Neuronal stem cell (in vitro differentiated cells): ENCODE measurements at regions not wholly inside any gene's neighbourhood (a gene's known extent, or its start where the extent isn't known, plus 50 kb on each side); places are given as distances from the start of the nearest gene placed in this dataset.

Source experiments
- DNase-seq: peaks from one replicate; pipeline ENCODE4 v3.0.0-alpha.2; 2013; ENCODE audit warnings: low spot score
- H2AFZ ChIP-seq: one replicate; pipeline ENCODE4 v1.6.1; 2013; ENCODE audit warnings: mild to moderate bottlenecking, low read length, inconsistent platforms
- H2AK5ac ChIP-seq: 2 replicates; pipeline ENCODE4 v1.6.1; 2013; ENCODE audit warnings: low read depth, mild to moderate bottlenecking, inconsistent platforms, low read length, moderate library complexity, mixed read lengths
- H2BK120ac ChIP-seq: 2 replicates; pipeline ENCODE4 v1.6.1; 2013; ENCODE audit warnings: low read depth, mild to moderate bottlenecking, inconsistent platforms, low read length, moderate library complexity, mixed read lengths
- H2BK12ac ChIP-seq: one replicate; pipeline ENCODE4 v1.6.1; 2013; ENCODE audit warnings: low read length, inconsistent platforms
- H2BK15ac ChIP-seq: 2 replicates; pipeline ENCODE4 v1.6.1; 2013; ENCODE audit warnings: mild to moderate bottlenecking, low read length, inconsistent platforms, mixed read lengths
- H2BK5ac ChIP-seq: one replicate; pipeline ENCODE4 v1.6.1; 2013; ENCODE audit warnings: inconsistent platforms, mild to moderate bottlenecking, low read length, moderate library complexity
- H3K14ac ChIP-seq: one replicate; pipeline ENCODE4 v1.6.1; 2013; ENCODE audit warnings: low read length, inconsistent platforms
- H3K18ac ChIP-seq: 2 replicates; pipeline ENCODE4 v1.6.1; 2013; ENCODE audit warnings: low read length, inconsistent platforms
- H3K23ac ChIP-seq: 2 replicates; pipeline ENCODE4 v1.6.1; 2013; ENCODE audit warnings: low read depth, mild to moderate bottlenecking, mixed read lengths, low read length, inconsistent platforms; ENCODE audit not compliant: poor library complexity
- H3K27ac ChIP-seq: replicated peaks from 3 replicates; pipeline ENCODE4 v1.5.1; 2013; ENCODE audit warnings: low read length, inconsistent platforms
- H3K27me3 ChIP-seq, 3 experiments: 2 replicates each; pipeline ENCODE4 v1.6.1; 2013; ENCODE audit warnings: low read length in 3 of 3, mild to moderate bottlenecking in 2 of 3, inconsistent platforms in 1 of 3, low read depth in 1 of 3, mixed read lengths in 1 of 3, moderate library complexity in 1 of 3; ENCODE audit not compliant: control insufficient read depth in 3 of 3, insufficient read depth in 3 of 3
- H3K36me3 ChIP-seq, 2 donors: replicated peaks in 1 of 2; 2 replicates each; pipeline ENCODE4 v1.6.1; 2013; ENCODE audit warnings: low read length in 2 of 2; ENCODE audit not compliant: control insufficient read depth in 2 of 2, insufficient read depth in 2 of 2
- H3K4ac ChIP-seq: 2 replicates; pipeline ENCODE4 v1.6.1; 2013; ENCODE audit warnings: inconsistent platforms, mild to moderate bottlenecking, low read length, moderate library complexity
- H3K4me1 ChIP-seq, 2 donors: 1 replicate in 1 of 2; 2 replicates in 1 of 2; pipeline ENCODE4 v1.6.1; 2013; ENCODE audit warnings: low read length in 2 of 2, low read depth in 1 of 2; ENCODE audit not compliant: control insufficient read depth in 2 of 2, insufficient read depth in 1 of 2
- H3K4me2 ChIP-seq: one replicate; pipeline ENCODE4 v1.6.1; 2013; ENCODE audit warnings: mild to moderate bottlenecking, low read length, inconsistent platforms; ENCODE audit not compliant: insufficient read depth, poor library complexity, severe bottlenecking
- H3K4me3 ChIP-seq, 2 donors: 2 replicates each; pipeline ENCODE4 v1.5.1; 2013; ENCODE audit warnings: low read length in 2 of 2, mild to moderate bottlenecking in 2 of 2, inconsistent platforms in 1 of 2, moderate library complexity in 1 of 2
- H3K79me1 ChIP-seq: one replicate; pipeline ENCODE4 v1.6.1; 2013; ENCODE audit warnings: low read depth, mild to moderate bottlenecking, inconsistent platforms, low read length, moderate library complexity
- H3K9ac ChIP-seq: one replicate; pipeline ENCODE4 v1.6.1; 2013; ENCODE audit warnings: mild to moderate bottlenecking, low read depth, low read length, inconsistent platforms; ENCODE audit not compliant: poor library complexity
- H3K9me3 ChIP-seq, 2 donors: replicated peaks in 1 of 2; 2 replicates each; pipeline versions ENCODE3 to v1.6.1; 2013; ENCODE audit warnings: low read length in 2 of 2, mild to moderate bottlenecking in 2 of 2, inconsistent platforms in 1 of 2, low read depth in 1 of 2, mixed read lengths in 1 of 2, moderate library complexity in 1 of 2; ENCODE audit not compliant: control insufficient read depth in 2 of 2, insufficient read depth in 1 of 2
- H4K8ac ChIP-seq: one replicate; pipeline ENCODE4 v1.6.1; 2013; ENCODE audit warnings: low read depth, mild to moderate bottlenecking, inconsistent platforms, low read length, moderate library complexity
- H4K91ac ChIP-seq: one replicate; pipeline ENCODE4 v1.6.1; 2013; ENCODE audit warnings: low read length, low read depth, mild to moderate bottlenecking, inconsistent platforms; ENCODE audit not compliant: poor library complexity
- WGBS, 2 donors: extraction: QIAGEN DNeasy Blood & Tissue Kit; methylation state at CpG; one replicate each; pipeline ENCODE4 v1.1.7; 2013; ENCODE audit warnings: missing lambda C conversion rate in 2 of 2, mixed read lengths in 1 of 2; ENCODE audit not compliant: insufficient read length in 2 of 2, insufficient replicate concordance in 1 of 2; ENCODE audit errors: extremely low coverage in 2 of 2; 5-methylcytosine and 5-hydroxymethylcytosine counted together

DNA sequence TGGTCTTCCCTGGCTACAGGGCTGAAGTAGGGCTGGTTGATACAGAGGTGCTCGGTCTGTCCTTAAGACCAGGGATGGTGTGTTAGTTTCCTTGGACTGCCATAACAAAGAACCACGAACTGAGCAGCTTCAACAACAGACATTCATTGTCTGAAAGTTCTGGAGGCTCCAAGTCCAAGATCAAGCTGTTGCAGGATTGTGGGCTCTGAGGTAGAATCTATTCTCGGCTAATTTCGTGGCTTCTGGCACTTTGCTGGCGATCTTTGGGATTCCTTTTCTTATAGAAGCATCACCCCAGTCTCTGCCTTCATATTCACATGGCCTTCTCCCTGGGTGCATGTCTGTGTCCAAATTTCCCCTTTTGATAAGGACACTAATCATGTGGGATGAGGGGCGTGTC is 112.1 kb upstream of the ITGB1 start:
- Histone ChIP-seq H3K4me2 (no peak overlapping the region), H3K9ac (no peak overlapping the region), H4K8ac (no peak overlapping the region), H4K91ac (no peak overlapping the region), H3K27ac (no peak overlapping the region), H2BK15ac (no peak overlapping the region), H3K36me3 (no peaks in the 10 kb centered on the region), H3K4ac (no peak overlapping the region), H2BK12ac (no peak overlapping the region), H3K27me3 (no peaks in the 10 kb centered on the region), H3K23ac (no peak overlapping the region), H2AFZ (no peak overlapping the region), H2BK120ac (no peak overlapping the region), H2BK5ac (no peak overlapping the region), H3K4me3 (no peak overlapping the region), H3K9me3 (no peaks in the 10 kb centered on the region), H2AK5ac (no peak overlapping the region), H3K79me1 (no peaks in the 10 kb centered on the region), H3K14ac (no peak overlapping the region), H3K18ac (no peak overlapping the region), H3K4me1 (peaks cover 0 to 2% of the 10 kb centered on the region in 2 donors)
- WGBS, 2 donors, result no CpG with 5 or more reads among the region's 6 CpGs
- no peak for DNase-seq

DNA sequence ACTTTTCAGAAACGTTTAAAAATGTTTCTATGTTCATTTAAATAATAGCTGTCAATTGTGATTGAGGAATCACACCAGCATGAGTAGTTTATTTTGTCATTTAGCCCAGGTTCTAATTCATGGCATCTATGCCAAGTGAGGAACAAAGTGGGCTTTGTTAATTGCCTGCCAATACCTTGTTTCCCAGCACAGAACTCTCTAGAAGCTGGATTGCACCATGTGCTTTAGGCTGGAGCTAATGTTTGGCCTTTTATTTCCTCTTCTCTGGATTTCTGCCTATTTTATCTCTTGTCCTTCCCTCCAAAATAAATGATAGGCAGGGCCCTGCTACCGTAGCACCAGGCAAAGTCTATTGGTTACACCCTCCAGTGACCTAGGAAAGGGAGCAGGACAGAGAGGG is 109.9 kb upstream of the ITGB1 start:
- H4K91ac ChIP-seq, result no peak overlapping the region
- H2BK120ac ChIP-seq, result no peak overlapping the region
- H3K4me3 ChIP-seq, result no peak overlapping the region
- H3K27ac ChIP-seq, result no peak overlapping the region
- H3K18ac ChIP-seq, result no peak overlapping the region
- no peak overlapping the region for H2BK5ac ChIP-seq
- H2AFZ ChIP-seq, result no peak overlapping the region
- no CpG with 5 or more reads among the region's 2 CpGs for WGBS, 2 donors
- H3K4me2 ChIP-seq, result no peak overlapping the region
- H3K4me1 ChIP-seq, result peaks cover 0 to 2% of the 10 kb centered on the region in 2 donors
- H3K9ac ChIP-seq, result no peak overlapping the region
- no peak overlapping the region for H2BK12ac ChIP-seq
- no peaks in the 10 kb centered on the region for H3K36me3 ChIP-seq
- peaks cover 0 to 2% (median 0%) of the 10 kb centered on the region in 3 experiments for H3K27me3 ChIP-seq
- H3K14ac ChIP-seq, result no peak overlapping the region
- H3K9me3 ChIP-seq, result no peaks in the 10 kb centered on the region
- DNase-seq, result no peak
- H3K23ac ChIP-seq, result no peak overlapping the region
- H4K8ac ChIP-seq, result no peak overlapping the region
- H3K4ac ChIP-seq, result no peak overlapping the region
- no peak overlapping the region for H2AK5ac ChIP-seq
- H3K79me1 ChIP-seq, result no peaks in the 10 kb centered on the region
- no peak overlapping the region for H2BK15ac ChIP-seq

DNA sequence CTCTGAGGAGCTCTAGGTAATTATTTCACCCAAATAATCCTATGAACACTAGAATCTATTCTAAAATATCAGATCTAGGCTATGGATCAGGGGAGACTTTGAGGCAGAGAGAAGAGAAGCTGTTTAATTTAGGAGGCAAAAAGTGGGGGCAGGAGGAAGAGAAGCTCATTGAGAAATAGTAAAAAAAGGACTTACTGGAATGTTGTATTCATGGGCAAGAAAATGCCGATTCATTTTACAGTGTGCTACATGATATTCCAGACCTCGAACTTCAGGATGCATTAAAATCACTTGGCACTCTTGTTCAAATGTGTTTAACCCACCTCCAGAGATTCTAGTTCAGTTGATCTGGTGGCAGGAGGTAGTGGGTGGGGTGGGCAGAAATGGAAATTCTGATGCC is 109.5 kb upstream of the ITGB1 start:
- no peak overlapping the region for H3K9ac ChIP-seq
- no peaks in the 10 kb centered on the region for H3K36me3 ChIP-seq
- no peak overlapping the region for H3K4me2 ChIP-seq
- no peak overlapping the region for H2BK12ac ChIP-seq
- no peak overlapping the region for H2AFZ ChIP-seq
- no peak for DNase-seq
- H2BK5ac ChIP-seq, result no peak overlapping the region
- no peak overlapping the region for H3K27ac ChIP-seq
- no peak overlapping the region for H2BK120ac ChIP-seq
- H3K23ac ChIP-seq, result no peak overlapping the region
- H2BK15ac ChIP-seq, result no peak overlapping the region
- H3K27me3 ChIP-seq, result peaks cover 0 to 2% (median 0%) of the 10 kb centered on the region in 3 experiments
- no peak overlapping the region for H4K91ac ChIP-seq
- no peaks in the 10 kb centered on the region for H3K9me3 ChIP-seq
- WGBS, 2 donors, result no CpG with 5 or more reads among the region's 2 CpGs
- no peak overlapping the region for H3K14ac ChIP-seq
- no peak overlapping the region for H3K4me3 ChIP-seq
- no peak overlapping the region for H3K4ac ChIP-seq
- H4K8ac ChIP-seq, result no peak overlapping the region
- H3K79me1 ChIP-seq, result no peaks in the 10 kb centered on the region
- H3K4me1 ChIP-seq, result peaks cover 0 to 2% of the 10 kb centered on the region in 2 donors
- H3K18ac ChIP-seq, result no peak overlapping the region
- no peak overlapping the region for H2AK5ac ChIP-seq

DNA sequence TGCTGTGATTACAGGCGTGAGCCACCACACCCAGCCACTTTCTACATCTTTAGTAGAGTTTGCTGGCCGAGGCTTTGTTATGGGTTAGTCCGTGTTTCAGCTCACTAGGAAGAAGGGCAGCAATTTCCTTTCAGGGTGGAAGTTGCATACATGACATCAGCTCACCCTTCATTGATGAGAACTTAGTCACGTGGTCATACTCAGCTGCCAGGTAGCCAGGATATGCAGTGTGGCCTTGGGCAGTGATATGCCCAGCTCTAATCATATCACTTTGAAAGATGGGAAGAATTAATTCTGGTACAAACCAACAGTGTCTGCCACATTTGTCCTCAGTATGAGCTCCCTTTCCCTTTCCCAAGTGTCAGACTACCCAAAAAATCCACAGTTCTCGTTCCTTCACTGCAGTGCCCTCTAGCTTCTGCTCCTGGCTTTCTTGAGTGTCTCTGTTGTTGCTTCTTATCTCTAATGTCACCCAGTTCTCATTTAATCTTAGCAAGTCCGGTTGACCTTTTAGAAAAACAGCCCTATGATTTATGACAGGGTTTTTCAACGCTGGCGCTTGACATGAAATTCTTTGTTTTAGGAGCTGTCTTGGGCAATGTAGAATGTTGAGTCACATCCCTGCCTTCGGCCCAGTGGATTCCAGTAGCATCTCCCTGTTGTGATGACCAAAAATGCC is 108.7 kb upstream of the ITGB1 start:
- Histone ChIP-seq H3K79me1 (no peaks in the 10 kb centered on the region), H3K27ac (no peak overlapping the region), H2BK12ac (no peak overlapping the region), H2AFZ (no peak overlapping the region), H2AK5ac (no peak overlapping the region), H3K4me3 (no peak overlapping the region), H3K4me2 (no peak overlapping the region), H4K8ac (no peak overlapping the region), H4K91ac (no peak overlapping the region), H3K27me3 (peaks cover 0 to 2% (median 0%) of the 10 kb centered on the region in 3 experiments), H3K18ac (no peak overlapping the region), H3K36me3 (no peaks in the 10 kb centered on the region), H2BK5ac (no peak overlapping the region), H3K9ac (no peak overlapping the region), H3K9me3 (no peaks in the 10 kb centered on the region), H3K23ac (no peak overlapping the region), H3K4ac (no peak overlapping the region), H2BK15ac (no peak overlapping the region), H3K14ac (no peak overlapping the region), H2BK120ac (no peak overlapping the region), H3K4me1 (no peaks in the 10 kb centered on the region)
- no peak for DNase-seq
- no CpG with 5 or more reads among the region's 9 CpGs for WGBS, 2 donors
